Thoracic aorta (tissue), 2 donors: ENCODE measurements at regions not wholly inside any gene's neighbourhood (a gene's known extent, or its start where the extent isn't known, plus 50 kb on each side); places are given as distances from the start of the nearest gene placed in this dataset.

Source experiments
- ATAC-seq: fragments of 150-250 bp; one replicate; pipeline ENCODE4 v1.8.0; 2017; ENCODE audit warnings: low read depth; ENCODE audit not compliant: insufficient number of reproducible peaks, low FRiP score
- DNase-seq: peaks from one replicate; pipeline ENCODE4 v3.0.0-alpha.2; 2020; ENCODE audit warnings: low spot score
- H3K27ac ChIP-seq, 2 donors: fragments of 200-600 bp; sonication (generic); 1 replicate in 1 of 2; 2 replicates in 1 of 2; pipeline ENCODE4 v1.5.1; 2016; ENCODE audit warnings: mild to moderate bottlenecking in 2 of 2, moderate library complexity in 2 of 2
- H3K27me3 ChIP-seq: fragments of 200-600 bp; sonication (generic); replicated peaks from 2 replicates; pipeline ENCODE4 v1.6.0; 2016; ENCODE audit warnings: mild to moderate bottlenecking; ENCODE audit not compliant: insufficient read depth
- H3K36me3 ChIP-seq: fragments of 200-600 bp; sonication (generic); one replicate; pipeline ENCODE4 v1.5.1; 2016
- H3K4me1 ChIP-seq, 2 donors: fragments of 200-600 bp; sonication (generic); 1 replicate in 1 of 2; 2 replicates in 1 of 2; pipeline versions ENCODE4 v1.5.1 to v1.6.0; 2016; ENCODE audit warnings: low read depth in 2 of 2, mild to moderate bottlenecking in 1 of 2; ENCODE audit not compliant: control insufficient read depth in 1 of 2
- H3K4me3 ChIP-seq: fragments of 200-600 bp; sonication (generic); 2 replicates; pipeline ENCODE4 v1.5.1; 2016; ENCODE audit warnings: mild to moderate bottlenecking
- H3K9me3 ChIP-seq: fragments of 200-600 bp; sonication (generic); 2 replicates; pipeline ENCODE4 v1.5.1; 2016
- TF ChIP-seq, protein P1 (sequence below): fragments of 200-600 bp; sonication (generic); IDR thresholded peaks from one replicate; pipeline ENCODE4 v1.5.1; 2019; ENCODE audit warnings: antibody characterized with exemption

DNA sequence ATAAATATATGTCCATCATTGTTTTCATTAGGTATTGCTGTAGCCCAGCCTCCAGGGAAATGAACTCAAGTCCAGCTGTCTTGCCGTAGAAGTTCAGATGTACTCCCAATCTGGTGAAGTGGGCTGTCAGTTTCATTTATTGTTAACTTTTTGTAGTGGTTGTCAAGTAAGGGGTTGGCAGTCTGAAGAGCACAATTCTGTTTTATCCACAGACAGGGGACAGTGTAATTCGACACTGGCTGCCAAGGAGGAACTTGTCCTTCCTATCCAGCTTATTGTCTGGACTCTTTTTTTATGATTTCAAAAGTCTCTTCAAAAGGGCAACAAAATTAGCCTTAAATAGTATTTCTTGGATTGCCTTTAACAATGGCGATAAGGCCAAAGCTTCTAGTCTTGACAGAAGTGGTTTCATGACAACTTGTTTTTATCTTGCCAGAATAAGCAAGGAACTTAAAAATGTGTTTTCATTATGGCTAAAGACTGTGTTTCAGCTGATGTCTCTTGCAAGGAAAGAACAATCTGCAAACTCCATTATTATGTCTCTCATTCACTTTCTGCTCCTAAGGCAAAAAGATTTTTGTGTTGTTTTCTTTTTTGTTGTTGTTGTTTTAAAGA lies 73.9 kb upstream of the TANC2 start:
- Histone ChIP-seq H3K27ac (peak overlapping the region in 1 of 2 donors; percentile 33), H3K4me3 (no peak overlapping the region), H3K36me3 (no peaks in the 10 kb centered on the region), H3K9me3 (no peaks in the 10 kb centered on the region), H3K4me1 (peaks cover 13 to 35% of the 10 kb centered on the region in 2 donors), H3K27me3 (no peaks in the 10 kb centered on the region)
- DNase-seq (no peak), ATAC-seq (no peak)
- TF ChIP-seq, protein P1, sequence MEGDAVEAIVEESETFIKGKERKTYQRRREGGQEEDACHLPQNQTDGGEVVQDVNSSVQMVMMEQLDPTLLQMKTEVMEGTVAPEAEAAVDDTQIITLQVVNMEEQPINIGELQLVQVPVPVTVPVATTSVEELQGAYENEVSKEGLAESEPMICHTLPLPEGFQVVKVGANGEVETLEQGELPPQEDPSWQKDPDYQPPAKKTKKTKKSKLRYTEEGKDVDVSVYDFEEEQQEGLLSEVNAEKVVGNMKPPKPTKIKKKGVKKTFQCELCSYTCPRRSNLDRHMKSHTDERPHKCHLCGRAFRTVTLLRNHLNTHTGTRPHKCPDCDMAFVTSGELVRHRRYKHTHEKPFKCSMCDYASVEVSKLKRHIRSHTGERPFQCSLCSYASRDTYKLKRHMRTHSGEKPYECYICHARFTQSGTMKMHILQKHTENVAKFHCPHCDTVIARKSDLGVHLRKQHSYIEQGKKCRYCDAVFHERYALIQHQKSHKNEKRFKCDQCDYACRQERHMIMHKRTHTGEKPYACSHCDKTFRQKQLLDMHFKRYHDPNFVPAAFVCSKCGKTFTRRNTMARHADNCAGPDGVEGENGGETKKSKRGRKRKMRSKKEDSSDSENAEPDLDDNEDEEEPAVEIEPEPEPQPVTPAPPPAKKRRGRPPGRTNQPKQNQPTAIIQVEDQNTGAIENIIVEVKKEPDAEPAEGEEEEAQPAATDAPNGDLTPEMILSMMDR: no peak

DNA sequence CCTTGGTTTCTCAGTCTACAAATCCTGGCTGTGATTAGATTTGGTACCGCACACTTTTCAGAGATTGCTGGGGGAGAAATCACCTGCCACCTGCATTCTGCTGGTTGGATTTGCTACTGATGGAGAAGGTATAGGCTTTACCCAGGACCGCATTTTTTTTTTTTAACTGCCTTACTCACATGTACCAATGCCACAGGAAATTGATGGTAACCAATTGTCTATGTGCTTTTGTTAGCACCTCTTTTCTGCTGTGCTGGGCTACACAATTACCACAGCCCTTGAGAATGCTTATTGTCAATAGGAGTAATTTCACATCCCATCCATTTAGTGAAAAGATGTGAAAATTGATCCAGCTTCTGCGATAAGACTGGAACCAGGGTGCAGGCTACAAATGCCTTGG lies 74.4 kb upstream of the TANC2 start:
- Histone ChIP-seq H3K4me3 (no peak overlapping the region), H3K27me3 (no peaks in the 10 kb centered on the region), H3K36me3 (no peaks in the 10 kb centered on the region), H3K9me3 (no peaks in the 10 kb centered on the region), H3K27ac (peak overlapping the region in 1 of 2 donors; percentile 33), H3K4me1 (peaks cover 13 to 30% of the 10 kb centered on the region in 2 donors)
- TF ChIP-seq, protein P1: no peak
- DNase-seq (no peak), ATAC-seq (no peak)

DNA sequence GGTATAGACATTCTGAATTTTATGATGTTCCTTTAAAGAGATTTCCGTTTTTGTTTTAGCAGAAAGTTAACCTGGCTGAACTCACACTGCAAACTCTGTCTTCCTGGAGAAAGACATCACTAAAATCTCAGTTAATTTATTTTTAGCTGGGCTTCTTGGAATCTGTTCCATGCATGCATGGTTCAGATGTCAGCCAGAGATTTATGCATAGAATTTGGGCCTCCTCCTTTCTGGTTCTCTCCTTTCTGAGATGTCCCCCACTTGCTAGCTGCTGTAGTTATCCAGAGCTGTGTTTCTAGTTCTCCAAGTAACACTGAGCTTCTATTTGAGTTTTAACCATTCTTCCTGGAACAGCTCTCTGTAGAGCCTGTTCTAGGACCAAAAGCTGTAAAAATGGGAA lies 77.3 kb upstream of the TANC2 start:
- H3K36me3 ChIP-seq: no peaks in the 10 kb centered on the region
- H3K27ac ChIP-seq: no peak overlapping the region
- TF ChIP-seq, protein P1: no peak

DNA sequence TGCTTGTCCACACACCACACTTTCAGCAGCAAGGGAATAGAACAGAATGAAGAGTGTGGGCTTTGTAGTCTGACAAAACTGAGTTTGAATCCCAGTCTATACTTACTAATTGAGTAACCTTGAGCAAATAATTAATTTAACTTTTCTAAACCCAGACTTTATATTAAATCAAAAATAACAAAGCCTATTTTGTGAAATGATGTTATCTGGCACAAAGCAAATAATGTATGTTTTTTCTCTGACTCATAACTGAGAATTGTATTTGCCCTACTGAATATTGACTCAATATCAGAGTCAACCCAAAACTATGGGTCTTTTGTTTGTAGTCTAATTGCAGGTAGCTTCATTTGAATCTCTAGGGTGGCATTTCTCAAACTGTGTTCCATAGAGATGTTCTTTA lies 77.9 kb upstream of the TANC2 start:
- ATAC-seq (no peak), DNase-seq (no peak)
- TF ChIP-seq, protein P1: no peak
- Histone ChIP-seq H3K27me3 (no peaks in the 10 kb centered on the region), H3K9me3 (no peaks in the 10 kb centered on the region), H3K4me3 (no peak overlapping the region), H3K36me3 (no peaks in the 10 kb centered on the region), H3K4me1 (peaks cover 10 to 22% of the 10 kb centered on the region in 2 donors), H3K27ac (no peak overlapping the region)

More for the DNA sequence above, 77.3 kb upstream of the TANC2 start:
- ATAC-seq (no peak), DNase-seq (no peak)
- Histone ChIP-seq H3K9me3 (no peaks in the 10 kb centered on the region), H3K4me1 (peaks cover 13 to 28% of the 10 kb centered on the region in 2 donors), H3K4me3 (no peak overlapping the region), H3K27me3 (no peaks in the 10 kb centered on the region)

DNA sequence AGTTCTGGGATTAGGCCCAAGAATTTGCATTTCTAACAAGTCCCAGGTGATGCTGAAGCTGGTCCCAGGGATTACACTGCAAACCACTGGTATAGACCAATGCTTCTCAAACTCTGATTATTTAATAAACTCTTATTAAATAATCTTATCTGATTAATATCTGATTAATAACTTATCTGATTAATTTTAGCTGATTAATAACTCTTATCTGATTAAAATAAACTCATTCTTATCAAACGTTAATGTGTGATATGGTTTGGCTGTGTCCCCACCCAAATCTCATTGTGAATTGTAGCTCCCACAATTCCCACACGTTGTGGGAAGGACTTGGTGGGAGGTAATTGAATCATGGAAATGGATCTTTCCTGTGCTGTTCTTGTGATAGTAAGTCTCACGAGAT lies 78.6 kb upstream of the TANC2 start:
- TF ChIP-seq, protein P1: no peak
- DNase-seq (no peak), ATAC-seq (no peak)
- peaks cover 4 to 15% of the 10 kb centered on the region in 2 donors for H3K4me1 ChIP-seq
- no peak overlapping the region for H3K27ac ChIP-seq
- no peaks in the 10 kb centered on the region for H3K27me3 ChIP-seq
- no peaks in the 10 kb centered on the region for H3K36me3 ChIP-seq
- H3K4me3 ChIP-seq: no peak overlapping the region
- H3K9me3 ChIP-seq: no peaks in the 10 kb centered on the region
